Loucy (cell line): ENCODE measurements at regions not wholly inside any gene's neighbourhood (a gene's known extent, or its start where the extent isn't known, plus 50 kb on each side); places are given as distances from the start of the nearest gene placed in this dataset.

Source experiments
- H2AFZ ChIP-seq: fragments of 200-600 bp; sonication (generic); 2 replicates; pipeline ENCODE4 v1.6.0; 2016; ENCODE audit warnings: antibody characterized with exemption, mild to moderate bottlenecking, low read length, moderate library complexity
- H3F3A ChIP-seq: fragments of 200-600 bp; 2 replicates; pipeline ENCODE4 v1.6.0; 2016; ENCODE audit warnings: antibody characterized with exemption, low read depth, mild to moderate bottlenecking
- H3K27me3 ChIP-seq: fragments of 200-600 bp; sonication (generic); 2 replicates; pipeline ENCODE4 v1.6.1; 2014; ENCODE audit warnings: low read length, mild to moderate bottlenecking; ENCODE audit not compliant: insufficient read depth, poor library complexity, severe bottlenecking
- H3K36me3 ChIP-seq: fragments of 200-600 bp; sonication (generic); 2 replicates; pipeline ENCODE4 v1.6.1; 2016; ENCODE audit warnings: low read length; ENCODE audit not compliant: insufficient read depth
- H3K4me1 ChIP-seq: fragments of 200-600 bp; sonication (generic); 2 replicates; pipeline ENCODE4 v1.5.1; 2014; ENCODE audit warnings: low read length, mild to moderate bottlenecking; ENCODE audit not compliant: insufficient read depth, poor library complexity, severe bottlenecking
- H3K4me2 ChIP-seq: fragments of 200-600 bp; sonication (generic); 2 replicates; pipeline ENCODE4 v1.6.0; 2014; ENCODE audit warnings: antibody characterized with exemption, low read length, low read depth, mild to moderate bottlenecking; ENCODE audit not compliant: poor library complexity, severe bottlenecking
- H3K4me3 ChIP-seq: fragments of 200-600 bp; sonication (generic); 2 replicates; pipeline ENCODE4 v1.5.1; 2014; ENCODE audit warnings: low read length, mild to moderate bottlenecking, mixed read lengths; ENCODE audit not compliant: poor library complexity, severe bottlenecking
- H3K79me2 ChIP-seq: fragments of 200-600 bp; sonication (generic); 2 replicates; pipeline ENCODE4 v1.6.1; 2014; ENCODE audit warnings: low read length; ENCODE audit not compliant: insufficient read depth
- H3K9ac ChIP-seq: fragments of 200-600 bp; sonication (generic); 2 replicates; pipeline ENCODE4 v1.6.0; 2014; ENCODE audit warnings: mild to moderate bottlenecking, low read depth, low read length, moderate library complexity; ENCODE audit not compliant: poor library complexity, severe bottlenecking
- H3K9me2 ChIP-seq: fragments of 200-600 bp; sonication (generic); replicated peaks from 2 replicates; pipeline ENCODE4 v1.6.1; 2016; ENCODE audit warnings: low read depth, low read length, mixed read lengths
- H3K9me3 ChIP-seq: fragments of 200-600 bp; sonication (generic); 2 replicates; pipeline ENCODE4 v1.6.1; 2014; ENCODE audit warnings: mild to moderate bottlenecking, antibody characterized with exemption, low read length, low read depth; ENCODE audit not compliant: insufficient read depth
- H4K20me1 ChIP-seq: fragments of 200-600 bp; sonication (generic); 2 replicates; pipeline ENCODE4 v1.6.0; 2014; ENCODE audit warnings: antibody characterized with exemption, low read length, mild to moderate bottlenecking; ENCODE audit not compliant: insufficient read depth, poor library complexity, severe bottlenecking
- EZH2phosphoT487 ChIP-seq: fragments of 200-600 bp; IDR thresholded peaks from 2 replicates; pipeline ENCODE4 v1.6.1; 2018; ENCODE audit warnings: antibody characterized with exemption, mild to moderate bottlenecking, moderate library complexity, borderline replicate concordance
- TF ChIP-seq, protein P1 (sequence below): fragments of 200-600 bp; sonication (generic); conservative IDR thresholded peaks from 2 replicates; pipeline ENCODE4 v1.5.1; 2014; ENCODE audit warnings: mild to moderate bottlenecking, antibody characterized with exemption, low read length

DNA sequence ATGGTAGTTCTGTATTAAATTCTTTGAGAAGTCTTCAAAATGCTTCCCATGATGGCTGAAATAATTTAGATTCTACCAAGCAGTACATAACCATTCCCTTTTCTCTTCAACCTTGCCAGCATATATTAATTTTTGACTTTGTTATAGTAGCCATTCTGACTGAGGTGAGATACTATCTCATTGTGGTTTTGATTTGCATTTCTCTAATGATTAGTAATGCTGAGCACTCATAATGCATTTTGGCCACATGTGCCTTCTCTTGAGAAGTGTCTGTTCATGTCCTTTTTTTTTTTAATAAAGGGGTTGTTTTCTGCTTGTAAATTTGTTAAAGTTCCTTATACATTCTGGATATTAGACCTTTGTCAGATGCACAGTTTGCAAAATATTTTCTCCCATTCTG lies 173.9 kb downstream of the CALCRL start:
- no peaks in the 10 kb centered on the region for H3K9me3 ChIP-seq
- H3K9me2 ChIP-seq = no peaks in the 10 kb centered on the region
- no peaks in the 10 kb centered on the region for H3K79me2 ChIP-seq
- H3K36me3 ChIP-seq = no peaks in the 10 kb centered on the region
- H3K4me3 ChIP-seq = no peak overlapping the region
- TF ChIP-seq EZH2phosphoT487 = no peak
- TF ChIP-seq, protein P1, sequence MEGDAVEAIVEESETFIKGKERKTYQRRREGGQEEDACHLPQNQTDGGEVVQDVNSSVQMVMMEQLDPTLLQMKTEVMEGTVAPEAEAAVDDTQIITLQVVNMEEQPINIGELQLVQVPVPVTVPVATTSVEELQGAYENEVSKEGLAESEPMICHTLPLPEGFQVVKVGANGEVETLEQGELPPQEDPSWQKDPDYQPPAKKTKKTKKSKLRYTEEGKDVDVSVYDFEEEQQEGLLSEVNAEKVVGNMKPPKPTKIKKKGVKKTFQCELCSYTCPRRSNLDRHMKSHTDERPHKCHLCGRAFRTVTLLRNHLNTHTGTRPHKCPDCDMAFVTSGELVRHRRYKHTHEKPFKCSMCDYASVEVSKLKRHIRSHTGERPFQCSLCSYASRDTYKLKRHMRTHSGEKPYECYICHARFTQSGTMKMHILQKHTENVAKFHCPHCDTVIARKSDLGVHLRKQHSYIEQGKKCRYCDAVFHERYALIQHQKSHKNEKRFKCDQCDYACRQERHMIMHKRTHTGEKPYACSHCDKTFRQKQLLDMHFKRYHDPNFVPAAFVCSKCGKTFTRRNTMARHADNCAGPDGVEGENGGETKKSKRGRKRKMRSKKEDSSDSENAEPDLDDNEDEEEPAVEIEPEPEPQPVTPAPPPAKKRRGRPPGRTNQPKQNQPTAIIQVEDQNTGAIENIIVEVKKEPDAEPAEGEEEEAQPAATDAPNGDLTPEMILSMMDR = no peak
- H3K4me1 ChIP-seq = no peaks in the 10 kb centered on the region
- H3F3A ChIP-seq = no peaks in the 10 kb centered on the region
- no peaks in the 10 kb centered on the region for H3K27me3 ChIP-seq
- no peaks in the 10 kb centered on the region for H4K20me1 ChIP-seq
- no peak overlapping the region for H3K9ac ChIP-seq
- H3K4me2 ChIP-seq = no peak overlapping the region
- no peak overlapping the region for H2AFZ ChIP-seq

DNA sequence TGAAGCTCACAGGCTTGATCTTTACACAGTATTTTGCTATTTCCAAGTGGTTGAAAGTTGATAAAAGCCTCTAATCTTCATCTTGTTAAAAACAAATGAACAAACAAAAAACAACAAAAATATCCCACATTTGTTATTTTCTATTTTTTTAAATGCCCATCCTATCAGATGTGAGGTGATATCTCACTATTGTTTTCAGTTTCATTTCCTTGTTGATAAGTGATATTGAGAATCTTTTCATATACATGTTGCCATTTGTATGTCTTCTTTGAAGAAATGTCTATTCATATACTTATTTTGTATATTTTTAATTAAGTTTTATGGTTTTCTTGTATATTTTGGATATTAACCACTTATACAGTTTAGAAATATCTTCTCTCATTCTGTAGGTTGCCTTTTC lies 175.8 kb downstream of the CALCRL start:
- Histone ChIP-seq H3K9me3 (no peaks in the 10 kb centered on the region), H3K27me3 (no peaks in the 10 kb centered on the region), H3F3A (no peaks in the 10 kb centered on the region), H3K4me3 (no peak overlapping the region), H4K20me1 (no peaks in the 10 kb centered on the region), H3K9ac (no peak overlapping the region), H3K9me2 (no peaks in the 10 kb centered on the region), H3K79me2 (no peaks in the 10 kb centered on the region), H3K4me2 (no peak overlapping the region), H3K4me1 (no peaks in the 10 kb centered on the region), H3K36me3 (no peaks in the 10 kb centered on the region), H2AFZ (no peak overlapping the region)
- TF ChIP-seq, protein P1 = no peak
- no peak for TF ChIP-seq EZH2phosphoT487

DNA sequence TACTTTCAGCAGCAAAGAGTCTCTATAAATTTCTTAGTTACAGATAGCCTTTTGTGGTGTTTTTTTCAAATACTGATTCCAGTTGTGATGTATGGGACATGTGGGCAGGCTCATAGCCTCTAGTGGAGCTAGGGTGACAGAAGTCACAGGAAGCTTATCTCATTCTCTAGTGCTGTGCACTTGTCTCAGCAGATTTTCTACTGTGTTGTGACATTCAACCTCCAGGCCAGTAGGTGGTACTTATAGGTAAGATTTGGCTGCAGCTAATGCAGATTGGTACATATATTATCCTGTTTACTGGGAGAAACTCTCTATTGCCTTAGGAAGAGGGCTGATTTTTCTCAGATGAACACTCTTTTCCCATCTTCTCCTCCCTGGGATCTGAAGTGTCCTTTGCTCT lies 176.2 kb downstream of the CALCRL start:
- Histone ChIP-seq H3K9me3 (no peaks in the 10 kb centered on the region), H2AFZ (no peak overlapping the region), H4K20me1 (no peaks in the 10 kb centered on the region), H3K9me2 (no peaks in the 10 kb centered on the region), H3F3A (no peaks in the 10 kb centered on the region), H3K36me3 (no peaks in the 10 kb centered on the region), H3K9ac (no peak overlapping the region), H3K27me3 (no peaks in the 10 kb centered on the region), H3K4me2 (no peak overlapping the region), H3K4me1 (no peaks in the 10 kb centered on the region), H3K4me3 (no peak overlapping the region), H3K79me2 (no peaks in the 10 kb centered on the region)
- no peak for TF ChIP-seq EZH2phosphoT487
- TF ChIP-seq, protein P1 = no peak
